ENCODE measurements at regions not wholly inside any gene's neighbourhood (a gene's known extent, or its start where the extent isn't known, plus 50 kb on each side); places are given as distances from the start of the nearest gene placed in this dataset.
A peak's percentile ranks its signal among the peaks of the same experiment; 100 is the strongest.

GRCh38 chr3:72161881-72162595, 377.1 kb upstream of the PROK2 start:
- no peaks in the 10 kb centered on the region for H3K9me3 ChIP-seq (ENCODE audit: insufficient read depth in 2 of 2, low read depth in 1 of 2, low read length in 1 of 2)
- H2BK12ac ChIP-seq (ENCODE audit: low read depth, low read length), result no peak overlapping the region
- H4K8ac ChIP-seq (ENCODE audit: extremely low read depth, insufficient read depth, low read length), result no peak overlapping the region; the same call in 1 of the 2 replicates
- no peak overlapping the region for H2BK120ac ChIP-seq (replicated peaks; ENCODE audit: low read depth, low read length)
- H2AK5ac ChIP-seq (ENCODE audit: low read depth, low read length), result no peak overlapping the region
- FAIRE-seq (no peak), DNase-seq (ENCODE audit: low read depth in 1 of 2, low spot score in 2 of 2) (no peak)
- H3K4me2 ChIP-seq (ENCODE audit: insufficient read depth in 1 of 2, low read depth in 2 of 2, low read length in 2 of 2), result no peak overlapping the region
- no peaks in the 10 kb centered on the region for H3K23me2 ChIP-seq (ENCODE audit: low read depth, low read length)
- 87% methylated on average over 13 of the region's 13 CpGs; no CpG with 5 or more reads in 1 of the 2 experiments for WGBS, 2 experiments (ENCODE audit: extremely low coverage in 1 of 2, insufficient coverage in 1 of 2, insufficient read length in 1 of 2, insufficient replicate concordance in 2 of 2, low coverage in 1 of 2, low lambda C conversion rate in 2 of 2, missing lambda C conversion rate in 1 of 2)
- H4K20me1 ChIP-seq (replicated peaks in 1 of 2; ENCODE audit: control insufficient read depth in 1 of 2, insufficient read depth in 2 of 2, low read length in 2 of 2), result no peaks in the 10 kb centered on the region
- no peak overlapping the region for H2BK5ac ChIP-seq (ENCODE audit: low read depth, low read length)
- no peak overlapping the region for H2BK15ac ChIP-seq (ENCODE audit: low read length)
- no peak overlapping the region for H3K4me3 ChIP-seq (ENCODE audit: extremely low read depth in 1 of 4, insufficient read depth in 2 of 4, low read depth in 3 of 4, low read length in 4 of 4)
- no peaks in the 10 kb centered on the region for H3K79me1 ChIP-seq (ENCODE audit: low read depth, low read length)
- ChIA-PET POLR2A (ENCODE audit: partially characterized antibody) (interaction anchor here (0.6 kb wide), 1 partner anchor 989 kb away, joined by 4 read pairs; no protein-coding TSS in a partner anchor), CTCF (ENCODE audit: partially characterized antibody) (no interaction called here)
- H3K27ac ChIP-seq (ENCODE audit: low read depth, low read length), result no peak overlapping the region
- no peak overlapping the region for H3K14ac ChIP-seq (ENCODE audit: insufficient read length)
- H3K18ac ChIP-seq (ENCODE audit: extremely low read depth, low read length), result no peak overlapping the region
- no peak overlapping the region for H4K91ac ChIP-seq (replicated peaks; ENCODE audit: insufficient read length, low read length)
- no peaks in the 10 kb centered on the region for H3K79me2 ChIP-seq (ENCODE audit: control insufficient read depth in 1 of 2, insufficient read depth in 2 of 2, low read length in 2 of 2)
- H2AFZ ChIP-seq (ENCODE audit: low read length), result peak overlapping the region; percentile 81; the same call in 1 of the 2 replicates
- H2BK20ac ChIP-seq (ENCODE audit: low read length), result no peak overlapping the region
- no peaks in the 10 kb centered on the region for H3K36me3 ChIP-seq (ENCODE audit: control insufficient read depth in 2 of 4, insufficient read depth in 4 of 4, low read length in 3 of 4)
- no peak overlapping the region for H3K9ac ChIP-seq (replicated peaks in 1 of 4; ENCODE audit: extremely low read depth in 1 of 4, low read depth in 3 of 4, low read length in 3 of 4)
- no peaks in the 10 kb centered on the region for H3K27me3 ChIP-seq (replicated peaks in 1 of 4; ENCODE audit: control insufficient read depth in 3 of 4, extremely low read depth in 1 of 4, insufficient read depth in 3 of 4, low read length in 3 of 4)
- no peaks in the 10 kb centered on the region for H3K4me1 ChIP-seq (replicated peaks in 1 of 4; ENCODE audit: control insufficient read depth in 3 of 4, insufficient read depth in 4 of 4, low read length in 3 of 4)
- no peak overlapping the region for H3K23ac ChIP-seq (ENCODE audit: insufficient read length)
- H3K4ac ChIP-seq (replicated peaks; ENCODE audit: insufficient read length, low read depth, low read length), result no peak overlapping the region
- H4K5ac ChIP-seq (ENCODE audit: insufficient read length, low read depth, low read length), result no peak overlapping the region
- H3K56ac ChIP-seq (replicated peaks; ENCODE audit: insufficient read length, low read depth, low read length), result no peak overlapping the region
- no peak for TF ChIP-seq GTF2F1 (IDR thresholded peaks at IDR 0.05; ENCODE audit: borderline replicate concordance, low read depth, low read length)
- TF ChIP-seq CEBPB (IDR thresholded peaks at IDR 0.05; ENCODE audit: low read depth, low read length), result no peak
- no peak for TF ChIP-seq MAFK (IDR thresholded peaks at IDR 0.05; ENCODE audit: low read depth, low read length)
- TF ChIP-seq CBX8 (IDR thresholded peaks at IDR 0.05; ENCODE audit: borderline replicate concordance, low read depth, low read length), result no peak
- no peak for TF ChIP-seq ZNF274 (IDR thresholded peaks at IDR 0.05; ENCODE audit: borderline replicate concordance, extremely low read depth, low read length)
- TF ChIP-seq SP4 (IDR thresholded peaks at IDR 0.05; ENCODE audit: low read length), result no peak
- no peak for TF ChIP-seq E2F6 (IDR thresholded peaks at IDR 0.05)
- no peak for TF ChIP-seq SP2 (IDR thresholded peaks at IDR 0.05; ENCODE audit: low read length)
- TF ChIP-seq RFX5 (IDR thresholded peaks at IDR 0.05; ENCODE audit: borderline replicate concordance, low read depth, low read length), result no peak
- TF ChIP-seq TAF1 (IDR thresholded peaks at IDR 0.05; ENCODE audit: low read depth, low read length), result no peak
- no peak for TF ChIP-seq JUN (IDR thresholded peaks at IDR 0.05; ENCODE audit: low read depth, low read length)
- TF ChIP-seq SAP30 (IDR thresholded peaks at IDR 0.05; ENCODE audit: insufficient read depth, insufficient replicate concordance, low read length), result no peak
- no peak for TF ChIP-seq CREB1 (IDR thresholded peaks at IDR 0.05)

All from H1 (cell line).